Ovary (tissue), 3 donors: ENCODE measurements at regions not wholly inside any gene's neighbourhood (a gene's known extent, or its start where the extent isn't known, plus 50 kb on each side); places are given as distances from the start of the nearest gene placed in this dataset.
"Not testable (repeated sequence)": the region's sequence is repeated elsewhere in the genome, so short reads cannot be mapped to it uniquely, and the experiment has no call there.

ENCODE experiments used
- POLR2A ChIP-seq: fragments of 450-650 bp; IDR thresholded peaks from one replicate; pipeline ENCODE4 v1.6.1; 2017; ENCODE audit warnings: antibody characterized with exemption, mild to moderate bottlenecking, moderate library complexity
- TF ChIP-seq, protein P1 (sequence below), 3 donors: fragments of 450-650 bp in 2 of 3; fragments of 200-600 bp in 1 of 3; IDR thresholded peaks; one replicate each; pipeline versions ENCODE4 v1.5.1 to v1.8.0; 2016 to 2022; ENCODE audit warnings: antibody characterized with exemption in 3 of 3, mild to moderate bottlenecking in 1 of 3
- donor health status: DM: no; HTN: no; CAD: no.

DNA sequence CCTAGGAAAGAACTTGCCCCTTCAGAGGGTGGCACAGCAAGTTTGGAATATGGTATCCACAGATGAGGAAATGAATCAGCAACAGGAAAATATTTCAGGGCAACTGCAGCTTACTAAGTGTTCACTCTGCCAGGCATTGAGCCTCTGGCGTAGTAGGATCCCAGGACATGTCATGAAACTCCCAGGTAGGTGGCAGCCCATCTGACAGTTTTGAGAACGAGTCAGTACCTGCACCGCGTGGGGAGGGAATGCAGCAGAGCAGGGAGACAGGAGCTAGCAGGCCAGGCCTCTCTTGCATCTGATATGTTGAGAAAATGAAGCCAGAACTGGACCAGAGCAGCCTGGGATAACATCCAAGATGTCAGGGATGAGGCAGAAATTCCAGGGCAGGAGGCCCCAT is 208.6 kb downstream of the BCL2L11 start:
- not testable (repeated sequence) for TF ChIP-seq POLR2A
- TF ChIP-seq, protein P1, sequence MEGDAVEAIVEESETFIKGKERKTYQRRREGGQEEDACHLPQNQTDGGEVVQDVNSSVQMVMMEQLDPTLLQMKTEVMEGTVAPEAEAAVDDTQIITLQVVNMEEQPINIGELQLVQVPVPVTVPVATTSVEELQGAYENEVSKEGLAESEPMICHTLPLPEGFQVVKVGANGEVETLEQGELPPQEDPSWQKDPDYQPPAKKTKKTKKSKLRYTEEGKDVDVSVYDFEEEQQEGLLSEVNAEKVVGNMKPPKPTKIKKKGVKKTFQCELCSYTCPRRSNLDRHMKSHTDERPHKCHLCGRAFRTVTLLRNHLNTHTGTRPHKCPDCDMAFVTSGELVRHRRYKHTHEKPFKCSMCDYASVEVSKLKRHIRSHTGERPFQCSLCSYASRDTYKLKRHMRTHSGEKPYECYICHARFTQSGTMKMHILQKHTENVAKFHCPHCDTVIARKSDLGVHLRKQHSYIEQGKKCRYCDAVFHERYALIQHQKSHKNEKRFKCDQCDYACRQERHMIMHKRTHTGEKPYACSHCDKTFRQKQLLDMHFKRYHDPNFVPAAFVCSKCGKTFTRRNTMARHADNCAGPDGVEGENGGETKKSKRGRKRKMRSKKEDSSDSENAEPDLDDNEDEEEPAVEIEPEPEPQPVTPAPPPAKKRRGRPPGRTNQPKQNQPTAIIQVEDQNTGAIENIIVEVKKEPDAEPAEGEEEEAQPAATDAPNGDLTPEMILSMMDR (IDR thresholded peaks at IDR 0.05) = not testable (repeated sequence)
